Sigmoid colon (tissue), 4 donors: ENCODE measurements at regions not wholly inside any gene's neighbourhood (a gene's known extent, or its start where the extent isn't known, plus 50 kb on each side); places are given as distances from the start of the nearest gene placed in this dataset.

Experiments used
- CTCF ChIP-seq, 4 experiments: fragments of 450-650 bp in 3 of 4; fragments of 200-600 bp in 1 of 4; IDR thresholded peaks; one replicate each; pipeline ENCODE4 v1.5.1; 2016 to 2019; ENCODE audit warnings: antibody characterized with exemption in 4 of 4, mild to moderate bottlenecking in 3 of 4, moderate library complexity in 2 of 4
- EP300 ChIP-seq, 4 donors: sonication (generic); formaldehyde crosslinking; IDR thresholded peaks; one replicate each; pipeline ENCODE4 v1.6.1; 2017; ENCODE audit warnings: antibody characterized with exemption in 4 of 4
- POLR2A ChIP-seq, 2 donors: fragments of 450-650 bp; IDR thresholded peaks; one replicate each; pipeline ENCODE4 v1.6.1; 2016; ENCODE audit warnings: antibody characterized with exemption in 2 of 2, mild to moderate bottlenecking in 2 of 2, moderate library complexity in 2 of 2
- POLR2AphosphoS5 ChIP-seq, 4 donors: sonication (generic); formaldehyde crosslinking; IDR thresholded peaks; one replicate each; pipeline ENCODE4 v1.6.1; 2017; ENCODE audit warnings: antibody characterized with exemption in 4 of 4

- TF ChIP-seq POLR2AphosphoS5 (IDR thresholded peaks at IDR 0.05), result no peak
- TF ChIP-seq CTCF (IDR thresholded peaks at IDR 0.05), result no peak
- TF ChIP-seq POLR2A (IDR thresholded peaks at IDR 0.05), result no peak
- no peak for TF ChIP-seq EP300 (IDR thresholded peaks at IDR 0.05)
Observed at GRCh38 chr14:48391661-48392060, 716.3 kb upstream of the MDGA2 start.
